HEK293T (cell line): ENCODE measurements at regions not wholly inside any gene's neighbourhood (a gene's known extent, or its start where the extent isn't known, plus 50 kb on each side); places are given as distances from the start of the nearest gene placed in this dataset.

Experiments used
- CTCF ChIA-PET: fragments of 350-600 bp; formaldehyde crosslinking; extraction: SDS; loops from one replicate; lab custom pipeline; 2021; ENCODE audit warnings: antibody characterized with exemption, inconsistent platforms; lab: Yijun Ruan, JAX
- POLR2A ChIA-PET: fragments of 350-600 bp; formaldehyde crosslinking; extraction: SDS; loops from one replicate; lab custom pipeline; 2020; ENCODE audit warnings: antibody characterized with exemption, inconsistent platforms; lab: Yijun Ruan, JAX
- DNase-seq: peaks from one replicate; pipeline ENCODE4 v3.0.0; 2012; ENCODE audit warnings: mixed read lengths; ENCODE audit errors: extremely low spot score
- ARNT ChIP-seq: fragments of 450-650 bp; IDR thresholded peaks from 2 replicates; pipeline ENCODE4 v1.6.1; 2017; ENCODE audit warnings: mild to moderate bottlenecking
- BHLHE40 ChIP-seq: fragments of 450-650 bp; IDR thresholded peaks from 2 replicates; pipeline ENCODE4 v1.6.1; 2016; ENCODE audit warnings: mild to moderate bottlenecking, moderate library complexity, borderline replicate concordance
- CTBP1 ChIP-seq: fragments of 450-650 bp; IDR thresholded peaks from 2 replicates; pipeline ENCODE4 v1.6.1; 2016; ENCODE audit warnings: borderline replicate concordance
- ELF4 ChIP-seq: fragments of 450-650 bp; IDR thresholded peaks from 2 replicates; pipeline ENCODE4 v1.6.1; 2017; ENCODE audit warnings: antibody characterized with exemption
- FOXA1 ChIP-seq: fragments of 450-650 bp; IDR thresholded peaks from 2 replicates; pipeline ENCODE4 v1.6.1; 2016; ENCODE audit warnings: mild to moderate bottlenecking
- FOXK2 ChIP-seq: fragments of 450-650 bp; IDR thresholded peaks from 2 replicates; pipeline ENCODE4 v1.6.1; 2016; ENCODE audit warnings: mild to moderate bottlenecking
- FOXM1 ChIP-seq: fragments of 450-650 bp; IDR thresholded peaks from 2 replicates; pipeline ENCODE4 v1.6.1; 2017; ENCODE audit warnings: mild to moderate bottlenecking, borderline replicate concordance
- HDGF ChIP-seq: fragments of 450-650 bp; IDR thresholded peaks from 2 replicates; pipeline ENCODE4 v1.6.1; 2017; ENCODE audit warnings: antibody characterized with exemption, borderline replicate concordance
- L3MBTL2 ChIP-seq: fragments of 450-650 bp; conservative IDR thresholded peaks from 2 replicates; pipeline ENCODE4 v1.6.1; 2016; ENCODE audit warnings: mild to moderate bottlenecking
- LEF1 ChIP-seq: fragments of 450-650 bp; IDR thresholded peaks from 2 replicates; pipeline ENCODE4 v1.6.1; 2017; ENCODE audit warnings: mild to moderate bottlenecking, borderline replicate concordance
- NFRKB ChIP-seq: fragments of 450-650 bp; IDR thresholded peaks from 2 replicates; pipeline ENCODE4 v1.6.1; 2016; ENCODE audit warnings: mild to moderate bottlenecking, moderate library complexity
- PKNOX1 ChIP-seq: fragments of 450-650 bp; IDR thresholded peaks from 2 replicates; pipeline ENCODE4 v1.6.1; 2016
- SP1 ChIP-seq: fragments of 450-650 bp; IDR thresholded peaks from 2 replicates; pipeline ENCODE4 v1.6.1; 2017
- SUZ12 ChIP-seq: fragments of 450-650 bp; IDR thresholded peaks from 2 replicates; pipeline ENCODE4 v1.6.1; 2016; ENCODE audit warnings: mild to moderate bottlenecking
- TARDBP ChIP-seq: fragments of 450-650 bp; IDR thresholded peaks from 2 replicates; pipeline ENCODE4 v1.6.1; 2016
- ZNF384 ChIP-seq: fragments of 450-650 bp; IDR thresholded peaks from 2 replicates; pipeline ENCODE4 v1.6.1; 2016

DNA sequence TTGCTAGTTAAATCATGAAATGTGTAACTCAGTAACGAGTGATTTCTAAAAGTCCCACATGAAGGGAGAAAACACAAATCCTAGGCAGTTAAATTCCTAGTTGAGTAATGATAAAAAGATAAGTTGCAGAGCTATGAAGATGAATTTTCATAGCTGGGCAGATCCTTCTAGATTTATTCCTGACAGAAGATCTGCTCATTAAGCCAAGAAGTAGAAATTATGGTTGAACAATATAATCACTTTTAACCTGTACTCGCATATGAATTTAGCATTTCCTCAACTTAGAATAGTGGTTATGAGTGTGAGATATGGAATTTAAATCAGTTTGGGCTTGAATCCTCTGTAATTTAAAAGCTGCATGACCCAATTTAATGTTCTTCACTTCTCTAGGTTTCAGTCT, 359.2 kb upstream of the HSF2 start:
- CTCF ChIA-PET, result no interaction called here
- TF ChIP-seq TARDBP (no peak), ELF4 (no peak), FOXM1 (no peak), L3MBTL2 (no peak), NFRKB (no peak), PKNOX1 (no peak), BHLHE40 (no peak), FOXK2 (no peak), SP1 (no peak), CTBP1 (no peak), FOXA1 (no peak), SUZ12 (no peak), ZNF384 (no peak), LEF1 (no peak)
- POLR2A ChIA-PET, result no interaction called here
- no peak for DNase-seq

DNA sequence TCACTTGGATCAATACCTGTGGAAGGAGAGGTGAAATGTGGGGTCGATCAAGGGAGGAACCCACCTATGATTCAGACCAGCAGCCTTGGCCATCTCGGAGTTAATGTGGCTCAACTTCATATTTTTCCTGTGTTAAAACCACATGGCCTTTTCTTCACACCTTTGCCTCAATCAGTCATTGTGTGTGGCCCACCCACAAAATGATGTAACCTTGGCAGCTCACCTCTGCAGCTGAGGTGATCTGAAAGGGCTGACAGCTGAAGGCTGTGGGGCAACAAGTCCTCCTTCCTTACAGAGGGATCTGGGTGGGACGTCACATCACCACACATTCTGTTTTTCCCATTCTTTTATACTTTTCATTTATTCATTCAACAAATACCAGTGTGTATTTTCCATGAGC, 357.1 kb upstream of the HSF2 start:
- CTCF ChIA-PET, result no interaction called here
- POLR2A ChIA-PET, result no interaction called here
- no peak for TF ChIP-seq ARNT
- TF ChIP-seq L3MBTL2, result peak; percentile 23; the same call in 1 of the 2 replicates
- TF ChIP-seq TARDBP, result no peak
- no peak for DNase-seq

DNA sequence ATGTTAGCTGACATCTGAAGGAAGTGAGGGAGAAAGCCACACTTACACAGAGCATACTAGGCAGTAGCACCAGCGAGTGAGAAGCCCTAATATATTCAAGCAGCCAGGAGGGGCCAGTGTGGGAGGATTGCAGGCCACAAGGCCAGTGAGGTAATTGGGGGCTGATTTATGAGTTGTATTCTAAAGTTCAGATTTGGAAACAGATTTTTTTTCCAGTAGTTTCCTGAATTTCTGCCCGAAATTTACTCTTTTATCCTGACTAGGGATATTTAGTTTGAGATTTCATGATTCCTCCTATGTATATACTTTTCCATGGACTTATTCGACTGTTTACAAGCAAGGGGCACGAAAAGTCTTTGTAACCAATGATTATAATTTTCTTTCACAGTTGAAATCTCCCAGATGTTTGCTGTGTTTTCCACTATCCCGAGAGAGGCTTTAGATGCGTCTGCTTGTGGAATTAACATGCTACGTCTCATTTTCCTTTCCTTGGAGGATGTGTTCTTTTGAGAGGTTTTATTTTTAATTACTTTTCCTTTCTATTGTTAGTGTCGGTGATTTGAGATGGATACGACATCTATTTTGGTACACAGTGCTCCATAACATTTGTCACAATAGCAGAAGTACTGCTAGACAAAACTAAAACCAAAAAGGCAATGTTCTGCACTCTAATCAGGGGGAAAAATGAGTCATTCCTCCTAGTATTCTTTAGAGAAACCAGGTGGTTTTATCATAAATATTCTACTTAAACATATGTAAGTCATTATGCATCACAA, 356.3 kb upstream of the HSF2 start:
- DNase-seq, result no peak
- ChIA-PET POLR2A (no interaction called here), CTCF (no interaction called here)

DNA sequence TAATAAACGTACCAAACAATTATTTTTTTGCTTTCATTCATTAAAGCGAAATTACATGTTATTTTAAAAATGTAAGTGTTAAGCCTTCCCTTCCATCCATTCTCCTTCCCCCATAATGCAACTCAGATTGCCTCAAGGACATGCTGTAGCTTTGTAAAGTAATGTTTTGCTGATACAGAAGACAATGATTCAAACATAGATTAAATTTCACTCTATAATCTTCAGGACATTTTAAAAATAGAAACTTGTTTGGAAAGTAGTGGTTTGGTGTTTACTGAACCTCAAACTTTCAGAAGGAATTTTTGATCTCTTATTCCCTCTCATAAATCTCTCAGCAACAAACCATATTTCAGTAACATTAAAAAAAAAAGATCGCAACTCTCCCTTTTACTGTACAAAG, 350.9 kb upstream of the HSF2 start:
- no peak for TF ChIP-seq LEF1
- no peak for TF ChIP-seq FOXM1
- peak; percentile 42; the same call in 1 of the 2 replicates for TF ChIP-seq ZNF384
- 0 out of 2 replicates have a peak, but pooled peaks have one; percentile 20 for TF ChIP-seq L3MBTL2
- TF ChIP-seq PKNOX1, result peak; percentile 22
- ChIA-PET POLR2A (no interaction called here), CTCF (no interaction called here)
- no peak for DNase-seq

More for the DNA sequence above, 356.3 kb upstream of the HSF2 start:
- TF ChIP-seq FOXK2 (no peak), BHLHE40 (no peak), FOXM1 (no peak), ARNT (no peak), SUZ12 (no peak), L3MBTL2 (no peak), CTBP1 (no peak), ELF4 (no peak)

- CTCF ChIA-PET, result no interaction called here
- POLR2A ChIA-PET, result no interaction called here
- no peak for TF ChIP-seq FOXK2
- TF ChIP-seq L3MBTL2, result no peak
- TF ChIP-seq FOXM1, result no peak
- TF ChIP-seq ZNF384, result no peak
- no peak for TF ChIP-seq ARNT
- no peak for TF ChIP-seq PKNOX1
- TF ChIP-seq SP1, result no peak
- DNase-seq, result peak; percentile 55
Measured at GRCh38 chr6:122049341-122049740, 350.1 kb upstream of the HSF2 start.

DNA sequence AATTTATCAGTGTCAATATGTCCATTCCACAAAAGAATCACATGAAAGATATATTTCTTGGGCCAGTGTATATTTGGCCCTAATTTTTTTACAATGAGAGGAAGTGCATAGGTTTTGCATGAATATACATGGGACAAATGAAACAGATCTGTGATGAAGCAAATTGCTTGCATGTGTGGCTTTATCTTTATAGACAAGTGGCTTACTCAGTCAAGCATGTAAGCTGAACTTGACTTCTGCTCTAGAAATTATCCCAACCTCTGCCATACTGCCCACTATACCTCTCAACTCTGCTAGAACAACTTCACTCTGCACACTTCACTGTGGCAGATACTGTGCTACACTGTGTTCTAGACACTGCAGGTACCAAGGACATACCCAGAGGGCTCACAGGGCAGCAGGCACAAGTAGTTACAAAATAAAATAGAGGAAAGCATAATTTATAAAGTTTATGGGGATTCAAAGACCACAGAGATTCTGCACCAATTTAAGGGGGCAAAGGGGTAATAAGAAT, 349.2 kb upstream of the HSF2 start:
- ChIA-PET CTCF (no interaction called here), POLR2A (no interaction called here)

More for the DNA sequence above, 349.2 kb upstream of the HSF2 start:
- TF ChIP-seq BHLHE40 (no peak), L3MBTL2 (no peak), CTBP1 (no peak), SUZ12 (no peak), ELF4 (no peak), ARNT (no peak), SP1 (no peak), FOXA1 (no peak), NFRKB (no peak), ZNF384 (no peak), TARDBP (no peak), LEF1 (no peak), FOXK2 (no peak), HDGF (no peak)
- no peak for DNase-seq
